ENCODE measurements at regions not wholly inside any gene's neighbourhood (a gene's known extent, or its start where the extent isn't known, plus 50 kb on each side); places are given as distances from the start of the nearest gene placed in this dataset.

DNA sequence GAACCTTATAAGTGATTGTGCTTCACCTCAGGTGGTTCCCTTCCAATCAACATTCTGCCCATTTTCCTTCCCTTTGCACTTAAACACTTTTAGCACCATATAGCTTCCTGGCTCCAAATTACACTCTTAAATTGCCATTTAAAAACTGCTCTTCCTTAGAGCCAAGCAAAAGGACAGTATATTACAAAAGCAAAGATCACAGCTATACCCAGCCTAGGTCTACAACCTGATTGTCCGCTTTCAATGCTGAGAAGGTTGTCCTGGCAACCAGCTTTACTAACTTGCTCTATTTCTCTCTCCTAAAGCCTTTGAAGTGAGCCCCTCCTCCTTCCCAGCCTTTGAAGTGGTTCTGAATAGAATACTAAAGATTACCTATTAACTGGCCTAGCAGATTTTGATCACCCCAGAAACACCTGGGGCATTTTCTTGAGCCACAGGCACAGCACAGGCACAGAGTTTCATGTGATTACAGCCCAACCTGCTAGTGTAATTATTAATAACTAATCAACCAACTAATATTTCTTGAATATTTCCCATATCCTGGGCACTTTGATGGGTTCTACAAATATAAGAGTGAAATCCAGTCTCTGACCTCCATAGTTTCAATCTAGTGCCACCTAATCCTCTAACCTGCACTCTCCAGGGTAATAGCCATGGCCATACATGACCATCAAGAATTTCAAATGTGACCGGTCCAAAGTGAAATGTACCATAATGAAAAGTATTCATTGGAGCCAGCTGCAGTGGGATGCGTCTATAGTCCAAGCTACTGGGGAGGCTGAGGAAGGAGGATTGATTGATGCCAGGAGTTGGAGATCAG, 63.6 kb upstream of the TRIM24 start:
- H3K14ac ChIP-seq (replicated peaks; ENCODE audit: low read depth, low read length): no peak overlapping the region
- intact Hi-C loops (cut with micrococcal nuclease) (no loop called here), in situ Hi-C loops (cut with MboI; ENCODE audit: low sequenced_read_pairs) (no loop called here), dilution Hi-C loops (cut with HindIII; ENCODE audit: low sequenced_read_pairs, unreplicated experiment) (no loop called here)
- H3K18ac ChIP-seq (ENCODE audit: low read depth, low read length): no peak overlapping the region
- no peaks in the 10 kb centered on the region for H3K79me1 ChIP-seq (ENCODE audit: low read depth in 1 of 2, low read length in 2 of 2)
- no peak overlapping the region for H3K4ac ChIP-seq (ENCODE audit: low read depth, low read length)
- H3K27me3 ChIP-seq (ENCODE audit: control insufficient read depth, insufficient read depth, low read length): no peaks in the 10 kb centered on the region
- no peak overlapping the region for H2BK20ac ChIP-seq (ENCODE audit: low read depth, low read length)
- TF ChIP-seq BHLHE40 (IDR thresholded peaks at IDR 0.05; ENCODE audit: low read depth, low read length) (no peak), RCOR1 (IDR thresholded peaks at IDR 0.05; ENCODE audit: insufficient replicate concordance, low read length) (no peak), RAD21 (IDR thresholded peaks at IDR 0.05; ENCODE audit: low read length) (no peak), USF2 (IDR thresholded peaks at IDR 0.05; ENCODE audit: low read depth, low read length) (no peak), CEBPB (IDR thresholded peaks at IDR 0.05; ENCODE audit: low read depth, low read length) (no peak), NFE2L2 (IDR thresholded peaks at IDR 0.05; ENCODE audit: low read depth, low read length) (no peak), CTCF (conservative IDR thresholded peaks at IDR 0.05; ENCODE audit: low read depth, low read length) (no peak), MAZ (IDR thresholded peaks at IDR 0.05; ENCODE audit: borderline replicate concordance, low read depth, low read length) (no peak), SMC3 (IDR thresholded peaks at IDR 0.05; ENCODE audit: low read depth, low read length) (no peak), MAFK (IDR thresholded peaks at IDR 0.05; ENCODE audit: low read depth, low read length) (no peak), MXI1 (IDR thresholded peaks at IDR 0.05; ENCODE audit: borderline replicate concordance, low read depth, low read length) (no peak), RFX5 (IDR thresholded peaks at IDR 0.05; ENCODE audit: low read depth, low read length) (no peak), CHD1 (IDR thresholded peaks at IDR 0.05; ENCODE audit: low read depth, low read length) (no peak), FOS (IDR thresholded peaks at IDR 0.05; ENCODE audit: low read depth, low read length) (no peak), POLR2A (IDR thresholded peaks at IDR 0.05; ENCODE audit: low read depth, low read length) (no peak)
- TF ChIP-seq, protein P1, sequence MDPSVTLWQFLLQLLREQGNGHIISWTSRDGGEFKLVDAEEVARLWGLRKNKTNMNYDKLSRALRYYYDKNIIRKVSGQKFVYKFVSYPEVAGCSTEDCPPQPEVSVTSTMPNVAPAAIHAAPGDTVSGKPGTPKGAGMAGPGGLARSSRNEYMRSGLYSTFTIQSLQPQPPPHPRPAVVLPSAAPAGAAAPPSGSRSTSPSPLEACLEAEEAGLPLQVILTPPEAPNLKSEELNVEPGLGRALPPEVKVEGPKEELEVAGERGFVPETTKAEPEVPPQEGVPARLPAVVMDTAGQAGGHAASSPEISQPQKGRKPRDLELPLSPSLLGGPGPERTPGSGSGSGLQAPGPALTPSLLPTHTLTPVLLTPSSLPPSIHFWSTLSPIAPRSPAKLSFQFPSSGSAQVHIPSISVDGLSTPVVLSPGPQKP (IDR thresholded peaks at IDR 0.05; ENCODE audit: borderline replicate concordance, low read depth, low read length): no peak
- H4K91ac ChIP-seq (ENCODE audit: insufficient read depth, low read depth, low read length): no peak overlapping the region
- no peak overlapping the region for H4K8ac ChIP-seq (ENCODE audit: low read depth in 2 of 2, low read length in 2 of 2)
- no peak overlapping the region for H3K23ac ChIP-seq (ENCODE audit: low read depth, low read length)
- H3K9me3 ChIP-seq (ENCODE audit: control insufficient read depth, insufficient read depth, low read length): peaks cover 3% of the 10 kb centered on the region; the same call in 1 of the 2 replicates
- no peaks in the 10 kb centered on the region for H3K9me1 ChIP-seq (ENCODE audit: insufficient read depth, low read length)
- ATAC-seq (ENCODE audit: low read depth) (no peak), DNase-seq (no peak)
- H2AK5ac ChIP-seq (ENCODE audit: low read depth, low read length): no peak overlapping the region
- CTCF ChIA-PET: interaction anchor here (0.6 kb wide), 1 partner anchor 13 kb away, joined by 3 read pairs; no protein-coding TSS in a partner anchor
- no peaks in the 10 kb centered on the region for H3K36me3 ChIP-seq (ENCODE audit: control insufficient read depth, insufficient read depth, low read length)
- no peak overlapping the region for H4K5ac ChIP-seq (ENCODE audit: low read depth, low read length)
- H2BK5ac ChIP-seq (ENCODE audit: low read depth, low read length, poor library complexity, severe bottlenecking): no peak overlapping the region
- no TSS peak for BruUV-seq (replicated peaks)
- no peaks in the 10 kb centered on the region for H4K20me1 ChIP-seq (ENCODE audit: insufficient read depth, low read length)
- H2BK120ac ChIP-seq (ENCODE audit: low read depth, low read length): no peak overlapping the region
- no peak overlapping the region for H3K4me2 ChIP-seq (ENCODE audit: low read depth, low read length)
- no peak overlapping the region for H3K9ac ChIP-seq (ENCODE audit: low read depth, low read length)
- no peak overlapping the region for H2AFZ ChIP-seq (replicated peaks; ENCODE audit: low read length, poor library complexity)
- no peaks in the 10 kb centered on the region for H3K4me1 ChIP-seq (ENCODE audit: control insufficient read depth, insufficient read depth, low read length)
- WGBS, 2 experiments (ENCODE audit: extremely low coverage in 2 of 2, insufficient read length in 1 of 2): no CpG with 5 or more reads among the region's 3 CpGs
- H2AK9ac ChIP-seq (replicated peaks; ENCODE audit: low read depth, low read length, poor library complexity): no peak overlapping the region
- no peak overlapping the region for H3K27ac ChIP-seq (ENCODE audit: insufficient read depth, low read length)
- no peak overlapping the region for H3K56ac ChIP-seq (ENCODE audit: extremely low read depth, insufficient read depth, low read length)
- H2BK15ac ChIP-seq (ENCODE audit: low read depth, low read length): no peak overlapping the region
- no peak overlapping the region for H3K4me3 ChIP-seq (ENCODE audit: insufficient read depth, low read depth, low read length)
- POLR2A ChIA-PET (ENCODE audit: unreplicated experiment): no interaction called here

All from IMR-90 (cell line).